GM12878 (cell line): ENCODE measurements at regions not wholly inside any gene's neighbourhood (a gene's known extent, or its start where the extent isn't known, plus 50 kb on each side); places are given as distances from the start of the nearest gene placed in this dataset.

Source experiments
- ATAC-seq: fragments of 200-7000 bp; cut with Tn5 transposase; 3 replicates; pipeline ENCODE4 v1.9.1; 2020; ENCODE audit warnings: mild to moderate bottlenecking, moderate library complexity
- BruUV-seq: library from RNA; stranded (reverse); fragments of 400-500 nt; replicated peaks from 2 replicates; lab custom pipeline; 2021; lab: Mats Ljungman, UMichigan
- CTCF ChIA-PET: fragments of 300-600 bp; sonication (Branson Sonifier 250); formaldehyde crosslinking; extraction: SDS; loops from one replicate; lab custom pipeline; 2021; ENCODE audit warnings: inconsistent platforms; lab: Yijun Ruan, JAX
- POLR2A ChIA-PET: fragments of 350-600 bp; formaldehyde crosslinking; extraction: SDS; loops from one replicate; lab custom pipeline; 2021; ENCODE audit warnings: inconsistent platforms; lab: Charles Lee
- RAD21 ChIA-PET: fragments of 300-600 bp; sonication (Branson Sonifier 250); formaldehyde crosslinking; loops from one replicate; lab custom pipeline; 2023; ENCODE audit warnings: antibody characterized with exemption; ENCODE audit not compliant: unreplicated experiment; lab: Charles Lee
- SMC1A ChIA-PET: fragments of 300-600 bp; sonication (Branson Sonifier 250); formaldehyde crosslinking; loops from one replicate; lab custom pipeline; 2023; ENCODE audit not compliant: unreplicated experiment, uncharacterized antibody; lab: Charles Lee
- DNase-seq: peaks from one replicate; pipeline ENCODE4 v3.0.0-alpha.2; 2011; ENCODE audit warnings: low read depth, low spot score
- FAIRE-seq: peaks from 3 replicates; lab custom pipeline; 2011; peaks lifted over from hg19 to GRCh38; lab: Jason Lieb, UNC
- H2AFZ ChIP-seq: 2 replicates; pipeline ENCODE4 v1.6.0; 2011; ENCODE audit warnings: low read depth, low read length, control low read depth; ENCODE audit not compliant: control insufficient read depth
- H3K27ac ChIP-seq: 2 replicates; pipeline ENCODE4 v1.5.1; 2011; ENCODE audit warnings: control low read depth; ENCODE audit not compliant: control insufficient read depth, insufficient read depth
- H3K27me3 ChIP-seq, 2 experiments: replicated peaks in 1 of 2; 2 replicates each; pipeline versions ENCODE4 v1.6.0 to v1.6.1; 2011; ENCODE audit warnings: low read length in 1 of 2; ENCODE audit not compliant: control insufficient read depth in 2 of 2, insufficient read depth in 2 of 2
- H3K36me3 ChIP-seq, 2 experiments: 2 replicates each; pipeline ENCODE4 v1.5.1; 2011; ENCODE audit warnings: low read length in 1 of 2; ENCODE audit not compliant: control insufficient read depth in 2 of 2, insufficient read depth in 2 of 2
- H3K4me1 ChIP-seq: 2 replicates; pipeline ENCODE4 v1.6.1; 2011; ENCODE audit warnings: mild to moderate bottlenecking, low read length, moderate library complexity, mixed read lengths; ENCODE audit not compliant: control insufficient read depth, insufficient read depth
- H3K4me2 ChIP-seq: 2 replicates; pipeline ENCODE4 v1.6.0; 2011; ENCODE audit warnings: control low read depth; ENCODE audit not compliant: control insufficient read depth, insufficient read depth
- H3K4me3 ChIP-seq: fragments of 200-600 bp; sonication (generic); 2 replicates; pipeline ENCODE4 v1.5.1; 2016
- H3K79me2 ChIP-seq: 2 replicates; pipeline ENCODE4 v1.6.0; 2011; ENCODE audit warnings: low read length; ENCODE audit not compliant: control insufficient read depth, insufficient read depth
- H3K9ac ChIP-seq: 2 replicates; pipeline ENCODE4 v1.8.0; 2011; ENCODE audit warnings: low read length, control low read depth, mixed read lengths; ENCODE audit not compliant: control insufficient read depth, insufficient read depth
- H3K9me3 ChIP-seq: replicated peaks from 3 replicates; pipeline ENCODE4 v1.5.1; 2011; ENCODE audit warnings: mild to moderate bottlenecking, low read length; ENCODE audit not compliant: control insufficient read depth, insufficient read depth
- H4K20me1 ChIP-seq: 2 replicates; pipeline ENCODE4 v1.6.0; 2011; ENCODE audit not compliant: control insufficient read depth, insufficient read depth
- BACH1 ChIP-seq: fragments of 450-650 bp; IDR thresholded peaks from 2 replicates; pipeline ENCODE4 v1.6.1; 2017; ENCODE audit warnings: mild to moderate bottlenecking, borderline replicate concordance
- CBFB ChIP-seq: IDR thresholded peaks from 2 replicates; pipeline ENCODE4 v1.6.1; 2016; ENCODE audit warnings: antibody characterized with exemption, low read depth
- CEBPZ ChIP-seq: fragments of 150-350 bp; IDR thresholded peaks from 2 replicates; pipeline ENCODE4 v1.6.1; 2016; ENCODE audit warnings: low read depth, low read length
- EP300 ChIP-seq, 2 experiments: fragments of 150-350 bp in 1 of 2; IDR thresholded peaks; 2 replicates each; pipeline ENCODE4 v1.6.1; 2011 to 2012; ENCODE audit warnings: low read depth in 2 of 2, low read length in 2 of 2, borderline replicate concordance in 1 of 2, improper control_type of control experiment in 1 of 2, inconsistent platforms in 1 of 2; ENCODE audit not compliant: control insufficient read depth in 1 of 2
- MEF2B ChIP-seq: fragments of 450-650 bp; IDR thresholded peaks from 2 replicates; pipeline ENCODE4 v1.6.1; 2018; ENCODE audit warnings: mild to moderate bottlenecking, moderate library complexity; ENCODE audit not compliant: partially characterized antibody, poor library complexity, severe bottlenecking
- MYC ChIP-seq: IDR thresholded peaks from 2 replicates; pipeline ENCODE4 v1.6.1; 2011; ENCODE audit warnings: mild to moderate bottlenecking, low read length, moderate library complexity, inconsistent platforms; ENCODE audit not compliant: insufficient read depth, insufficient replicate concordance, insufficient read length, severe bottlenecking
- NFIC ChIP-seq: IDR thresholded peaks from 2 replicates; pipeline ENCODE4 v1.6.1; 2012; ENCODE audit warnings: low read depth, mild to moderate bottlenecking, inconsistent platforms, low read length, moderate library complexity
- NFXL1 ChIP-seq: fragments of 450-650 bp; IDR thresholded peaks from 2 replicates; pipeline ENCODE4 v1.6.1; 2017; ENCODE audit warnings: antibody characterized with exemption, mild to moderate bottlenecking, borderline replicate concordance
- NFYB ChIP-seq: IDR thresholded peaks from 2 replicates; pipeline ENCODE4 v1.6.1; 2011; ENCODE audit warnings: low read depth, mild to moderate bottlenecking, low read length, improper control_type of control experiment, moderate library complexity; ENCODE audit not compliant: insufficient read depth
- PAX8 ChIP-seq: fragments of 450-650 bp; IDR thresholded peaks from 2 replicates; pipeline ENCODE4 v1.6.1; 2017; ENCODE audit warnings: mild to moderate bottlenecking, moderate library complexity
- POU2F2 ChIP-seq: IDR thresholded peaks from 3 replicates; pipeline ENCODE4 v1.6.1; 2011; ENCODE audit warnings: low read depth, mild to moderate bottlenecking, low read length, borderline replicate concordance
- RELB ChIP-seq: fragments of 450-650 bp; IDR thresholded peaks from 2 replicates; pipeline ENCODE4 v1.6.1; 2017; ENCODE audit warnings: low read depth, mild to moderate bottlenecking, moderate library complexity
- REST ChIP-seq: IDR thresholded peaks from 2 replicates; pipeline ENCODE4 v1.6.1; 2012; ENCODE audit warnings: mild to moderate bottlenecking, low read depth, low read length
- SMAD5 ChIP-seq: IDR thresholded peaks from 2 replicates; pipeline ENCODE4 v1.6.1; 2016; ENCODE audit warnings: antibody characterized with exemption, low read depth
- TARDBP ChIP-seq: IDR thresholded peaks from 2 replicates; pipeline ENCODE4 v1.6.1; 2016; ENCODE audit warnings: borderline replicate concordance
- ZBED1 ChIP-seq: IDR thresholded peaks from 2 replicates; pipeline ENCODE4 v1.6.1; 2016; ENCODE audit warnings: borderline replicate concordance
- ZNF217 ChIP-seq: fragments of 450-650 bp; IDR thresholded peaks from 2 replicates; pipeline ENCODE4 v1.6.1; 2017; ENCODE audit warnings: antibody characterized with exemption, mild to moderate bottlenecking
- WGBS: methylation state at CpG from one replicate; pipeline ENCODE4 v1.1.6; 2016; ENCODE audit warnings: low lambda C conversion rate; ENCODE audit not compliant: insufficient replicate concordance, insufficient coverage; ENCODE audit errors: missing lambda C conversion rate; 5-methylcytosine and 5-hydroxymethylcytosine counted together
- in situ Hi-C: fragments of 300-500 bp; cut with MboI; formaldehyde crosslinking; loops from 9 replicates; pipeline ENCODE4 v1.14.3; 2018; ENCODE audit warnings: mixed read lengths
- intact Hi-C: fragments of 100-400 bp; cut with micrococcal nuclease; formaldehyde crosslinking; loops from one replicate; pipeline ENCODE4 v1.14.2; 2022; ENCODE audit not compliant: unreplicated experiment

- DNase-seq (no peak), ATAC-seq (no peak), FAIRE-seq (no peak)
- no peaks in the 10 kb centered on the region for H3K79me2 ChIP-seq
- no TSS peak for BruUV-seq
- no peaks in the 10 kb centered on the region for H4K20me1 ChIP-seq
- H3K27me3 ChIP-seq = no peaks in the 10 kb centered on the region
- intact Hi-C loops = no loop called here
- no peak overlapping the region for H3K9ac ChIP-seq
- POLR2A ChIA-PET = no interaction called here
- RAD21 ChIA-PET = no interaction called here
- SMC1A ChIA-PET = interaction anchor here (1.4 kb wide), 2 partner anchors 11 kb away, joined by 3 to 4 read pairs; no protein-coding TSS in a partner anchor
- H3K4me2 ChIP-seq = no peak overlapping the region
- no peak for TF ChIP-seq CBFB
- no peak for TF ChIP-seq SMAD5
- TF ChIP-seq ZNF217 = no peak
- no peak for TF ChIP-seq EP300 (IDR thresholded peaks at IDR 0.05; ENCODE audit: borderline replicate concordance in 1 of 2, control insufficient read depth in 1 of 2, low read depth in 2 of 2, low read length in 2 of 2)
- no peak for TF ChIP-seq TARDBP
- no peak for TF ChIP-seq REST
- no peak for TF ChIP-seq ZBED1
- TF ChIP-seq POU2F2 = no peak
- TF ChIP-seq RELB = no peak
- no peak for TF ChIP-seq CEBPZ
- TF ChIP-seq BACH1 = no peak
- TF ChIP-seq NFIC = no peak
- TF ChIP-seq MYC = no peak
- no peak for TF ChIP-seq MEF2B
- TF ChIP-seq PAX8 = no peak
- no peak for TF ChIP-seq NFXL1
- TF ChIP-seq NFYB = no peak
- TF ChIP-seq, all 136 proteins: peak for 0
- Histone ChIP-seq H2AFZ (no peak overlapping the region), H3K4me3 (no peak overlapping the region), H3K9me3 (no peaks in the 10 kb centered on the region), H3K27ac (no peak overlapping the region), H3K4me1 (peaks cover 3% of the 10 kb centered on the region), H3K36me3 (no peaks in the 10 kb centered on the region)
- in situ Hi-C loops = no loop called here
- CTCF ChIA-PET = interaction anchor here (1.3 to 1.6 kb wide), 2 partner anchors 10 to 71 kb away, joined by 4 read pairs; no protein-coding TSS in a partner anchor
- WGBS = 35% methylated on average over 2 of the region's 2 CpGs
Observed at GRCh38 chr12:45675534-45675933, 54.0 kb upstream of the ARID2 start.
